ENCODE measurements at regions not wholly inside any gene's neighbourhood (a gene's known extent, or its start where the extent isn't known, plus 50 kb on each side); places are given as distances from the start of the nearest gene placed in this dataset.

DNA sequence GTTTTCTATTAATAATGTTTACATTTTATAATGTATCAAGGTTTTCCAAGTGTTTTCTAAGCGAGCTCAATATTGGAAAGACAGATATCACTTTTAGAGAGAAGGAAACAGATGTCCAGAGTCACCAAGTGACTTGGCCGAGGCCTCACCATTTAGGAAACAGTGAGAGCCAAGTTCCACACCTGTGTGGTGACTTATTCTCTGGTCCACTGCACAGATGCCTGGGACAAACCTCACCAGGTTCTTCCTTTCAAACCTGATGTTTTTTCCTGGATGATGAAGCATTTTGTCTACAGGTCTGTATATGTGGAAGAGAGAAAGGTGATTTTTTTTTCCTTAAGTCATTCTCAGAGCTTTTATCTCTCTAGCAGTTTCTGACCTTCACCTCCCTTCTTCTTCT lies 280.7 kb downstream of the LPIN1 start:
- no peak for DNase-seq (ENCODE audit: low read depth)

DNA sequence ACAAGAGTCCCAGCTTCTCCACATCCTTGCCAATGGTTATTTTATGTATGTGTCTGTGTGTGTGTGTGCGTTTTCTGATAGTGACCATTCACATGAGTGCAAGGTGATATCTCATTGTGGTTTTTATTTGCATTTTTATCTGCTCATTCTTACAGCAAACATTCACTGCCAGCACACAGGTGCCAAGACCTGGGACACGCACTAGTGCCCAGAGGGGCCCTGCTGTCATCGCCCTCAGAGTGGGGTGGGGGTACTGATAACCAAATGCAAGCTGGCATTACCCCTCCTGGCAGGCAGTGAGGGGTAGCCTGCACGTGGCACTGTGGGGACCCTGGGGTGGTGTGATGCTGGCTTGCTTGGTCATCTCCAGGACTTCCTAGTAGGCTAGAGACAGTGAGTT lies 285.4 kb downstream of the LPIN1 start:
- DNase-seq (ENCODE audit: low read depth), result no peak

DNA sequence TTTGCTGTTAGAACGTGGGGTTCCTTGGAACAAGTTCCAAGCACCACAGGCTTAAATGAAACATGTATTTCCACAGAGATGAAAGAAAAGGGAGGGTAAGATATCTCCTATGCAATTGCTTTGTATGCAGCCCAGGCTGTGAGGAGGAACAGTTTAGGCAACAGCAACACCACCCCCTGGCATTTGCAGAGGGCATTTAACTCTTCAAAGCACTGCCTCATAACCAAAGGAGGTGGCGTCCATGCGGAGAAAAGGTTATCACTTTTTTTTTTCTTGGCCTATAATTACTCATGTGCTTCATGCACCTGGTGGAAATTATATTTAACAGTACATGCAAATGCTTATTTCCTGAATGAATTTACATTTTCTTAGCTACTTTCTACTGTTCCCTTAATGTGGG lies 286.0 kb downstream of the LPIN1 start:
- DNase-seq (ENCODE audit: low read depth), result no peak

DNA sequence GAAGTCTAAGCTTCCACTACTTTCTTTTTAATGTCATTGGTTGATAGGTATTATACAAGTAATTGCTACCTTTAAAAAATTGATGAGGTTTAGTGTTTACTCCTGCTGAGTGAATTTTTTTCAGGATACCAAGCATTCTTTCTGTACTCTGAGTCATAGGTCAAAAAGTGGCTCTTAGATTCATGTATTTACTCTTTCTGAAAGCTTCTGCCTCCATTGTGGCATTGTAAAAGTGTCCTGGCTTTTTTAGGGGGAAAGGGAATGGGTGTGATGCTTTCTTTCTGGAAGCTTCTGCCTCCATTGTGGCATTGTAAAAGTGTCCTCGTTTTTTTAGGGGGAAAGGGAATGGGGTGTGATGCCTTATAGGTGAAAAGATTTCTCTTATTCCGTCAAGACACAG lies 286.5 kb downstream of the LPIN1 start:
- no peak for DNase-seq (ENCODE audit: low read depth)

DNA sequence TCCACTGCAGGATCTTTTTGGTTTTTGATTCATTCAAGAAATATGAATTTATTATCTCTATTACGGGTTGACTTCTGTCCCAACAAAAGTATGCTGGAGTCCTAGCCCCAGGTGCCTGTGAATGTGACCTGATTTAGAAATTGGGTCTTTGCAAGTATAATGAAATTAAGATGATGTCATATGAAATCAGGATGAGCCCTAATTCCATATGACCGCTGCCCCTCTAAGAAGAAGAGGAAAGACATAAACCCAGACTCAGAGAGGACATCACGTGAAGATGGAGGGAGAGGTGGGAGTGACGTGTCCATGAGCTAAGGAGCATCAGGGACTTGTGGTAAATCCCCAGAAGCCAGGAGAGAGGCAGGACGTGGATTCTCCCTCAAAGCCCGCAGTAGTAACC lies 287.1 kb downstream of the LPIN1 start:
- no peak for DNase-seq (ENCODE audit: low read depth)

DNA sequence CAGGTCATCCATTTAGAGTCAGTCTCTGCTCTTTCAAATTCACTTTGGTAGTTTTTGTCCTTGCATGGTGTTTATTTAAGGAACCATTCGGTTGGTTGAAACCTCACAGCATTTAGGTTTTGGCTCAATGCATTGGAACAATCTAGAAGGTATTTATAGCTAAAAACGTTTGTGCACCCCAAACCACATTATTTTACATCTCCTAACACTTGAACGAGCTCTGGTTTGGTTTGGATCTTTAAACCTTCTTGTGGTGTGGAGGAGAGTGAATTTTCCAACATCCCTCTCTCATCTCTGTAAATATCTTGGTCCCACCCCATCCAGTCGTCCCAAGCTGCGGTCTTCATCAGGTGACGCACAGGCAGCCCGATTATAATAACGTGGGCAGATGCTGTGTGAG lies 287.9 kb downstream of the LPIN1 start:
- no peak for DNase-seq (ENCODE audit: low read depth)

DNA sequence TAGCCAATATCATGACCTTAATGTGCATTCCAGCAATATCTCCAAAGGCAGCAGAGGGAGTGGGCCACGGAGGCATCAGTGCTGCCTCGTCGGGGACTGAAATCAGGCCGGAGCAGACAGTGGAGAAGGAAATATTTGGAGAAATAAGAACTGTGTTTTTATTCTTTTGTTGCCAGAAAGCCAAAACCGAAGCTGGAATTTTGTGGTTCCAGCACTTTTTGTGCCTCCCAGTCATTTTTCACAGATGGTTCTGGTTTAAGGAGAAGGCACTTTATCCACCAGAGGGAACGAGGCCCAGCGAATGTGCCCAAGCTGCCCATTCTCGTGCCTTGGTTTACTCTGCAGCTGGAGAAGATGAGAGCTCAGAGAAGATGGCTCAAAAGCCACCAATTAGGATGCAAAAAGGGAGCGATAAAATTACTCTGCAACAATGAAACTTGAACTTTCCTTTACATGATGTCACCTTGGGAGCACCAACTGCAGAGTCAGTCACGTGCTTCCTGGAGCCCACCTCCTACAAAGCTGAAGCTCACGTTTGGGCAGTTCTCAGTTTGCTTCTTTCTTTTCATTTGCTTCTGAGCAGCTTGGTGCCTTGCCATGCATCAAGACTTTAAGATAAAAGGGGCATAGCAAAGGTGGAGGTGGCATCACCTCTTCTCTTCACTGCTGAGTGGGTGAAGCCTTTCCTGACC lies 288.7 kb downstream of the LPIN1 start:
- DNase-seq (ENCODE audit: low read depth), result no peak

DNA sequence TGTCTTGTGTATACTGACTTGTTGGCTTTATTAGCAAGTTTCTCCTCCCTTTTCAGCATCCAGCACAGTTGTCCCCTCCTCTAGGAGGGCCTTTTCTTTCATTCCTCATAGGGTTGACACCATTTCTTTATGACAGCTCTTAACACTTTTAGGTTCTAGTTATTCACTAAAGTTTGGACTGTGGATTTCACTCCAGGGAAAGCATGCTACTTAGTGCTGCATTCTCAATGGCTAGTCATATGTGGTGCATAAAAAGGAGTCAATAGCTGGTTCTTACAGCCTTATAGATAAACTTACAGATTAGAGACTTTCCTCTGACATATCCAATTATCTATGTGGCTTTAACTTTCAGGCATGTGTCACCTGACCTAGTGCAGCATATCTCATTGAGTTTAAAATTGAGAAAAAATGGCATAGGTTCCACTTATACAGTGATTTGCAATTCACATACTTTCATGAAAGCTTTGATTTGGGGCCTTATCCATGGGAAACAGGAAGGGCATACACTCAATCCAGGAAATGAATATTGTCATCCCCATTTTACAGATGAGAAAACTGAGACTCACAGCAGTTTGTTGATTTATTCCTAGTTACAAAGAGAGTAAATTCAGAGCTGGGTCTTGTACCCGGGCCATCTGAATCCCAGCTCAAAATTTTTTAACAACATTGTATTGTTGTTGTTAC lies 289.7 kb downstream of the LPIN1 start:
- no peak for DNase-seq (ENCODE audit: low read depth)

DNA sequence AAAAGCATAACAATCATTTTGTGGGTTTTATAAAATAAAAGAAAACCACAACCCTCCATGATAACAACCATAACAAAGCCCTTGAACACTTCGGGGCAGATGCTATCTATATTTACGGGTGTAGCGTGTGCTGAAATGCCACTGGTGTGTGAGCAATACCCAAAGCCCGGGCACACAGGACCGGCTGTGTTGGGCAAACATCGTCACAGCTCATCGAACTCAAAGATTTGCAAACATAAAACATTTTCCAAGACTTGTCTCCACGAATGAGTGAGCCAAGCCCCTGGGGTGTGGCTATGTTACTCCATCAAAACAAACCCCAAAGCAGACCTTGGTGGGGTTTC lies 290.2 kb downstream of the LPIN1 start:
- DNase-seq (ENCODE audit: low read depth), result no peak

DNA sequence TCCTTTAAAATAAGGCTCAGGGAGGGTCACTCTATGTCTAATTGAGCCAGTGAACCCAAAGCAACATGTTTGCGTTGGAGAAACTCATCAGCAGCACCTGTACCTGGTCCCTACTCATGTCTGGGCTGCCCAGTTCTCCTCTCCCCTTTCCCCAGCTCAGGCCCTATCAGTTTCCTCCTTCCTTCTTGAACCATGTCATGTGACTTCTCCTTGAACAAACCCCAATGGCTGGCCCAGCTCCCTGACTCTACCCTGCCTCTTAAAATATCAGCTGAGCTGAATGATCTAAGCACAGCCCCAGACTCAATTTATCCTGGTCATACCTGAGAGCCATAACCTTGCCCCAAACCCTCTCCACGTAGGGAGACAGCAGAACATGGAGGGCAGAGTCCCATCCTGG lies 290.9 kb downstream of the LPIN1 start:
- no peak for DNase-seq (ENCODE audit: low read depth)

DNA sequence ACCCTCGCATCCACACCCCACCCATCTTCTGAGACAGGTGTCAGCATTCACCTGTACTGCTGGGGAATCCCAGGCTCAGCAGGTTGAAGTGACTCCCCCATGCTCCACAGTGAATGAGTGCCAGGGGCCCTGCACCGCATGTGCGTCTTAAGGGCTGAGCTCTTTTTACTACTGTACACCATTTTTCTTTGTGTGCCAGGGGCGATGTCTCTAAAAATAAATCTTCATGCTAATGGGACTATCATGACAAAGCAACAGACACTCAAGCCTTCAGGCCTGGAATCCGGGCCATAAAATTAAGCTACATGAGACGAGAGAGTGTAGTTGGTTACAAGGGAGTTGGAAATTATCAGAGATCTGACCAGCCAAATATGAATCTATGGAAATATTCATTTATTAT lies 294.8 kb downstream of the LPIN1 start:
- DNase-seq (ENCODE audit: low read depth), result no peak

DNA sequence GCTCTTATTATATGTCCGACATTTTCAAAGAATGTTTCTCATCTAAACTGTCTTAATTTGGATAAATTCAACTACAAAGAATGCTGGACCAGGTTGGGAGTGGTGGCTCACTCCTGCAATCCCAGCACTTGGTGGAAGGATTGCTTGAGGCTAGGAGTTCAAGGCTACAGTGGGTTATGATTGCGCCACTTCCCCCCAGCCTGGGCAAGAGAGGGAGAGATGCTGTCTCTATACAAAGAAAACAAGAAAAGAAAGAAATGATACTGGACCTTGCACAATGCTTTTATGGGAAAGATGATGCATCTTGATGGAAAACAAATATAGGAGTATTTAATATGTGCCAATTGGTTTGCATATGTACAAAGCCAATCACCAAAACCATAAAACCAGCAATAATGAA lies 296.7 kb downstream of the LPIN1 start:
- DNase-seq (ENCODE audit: low read depth), result no peak

DNA sequence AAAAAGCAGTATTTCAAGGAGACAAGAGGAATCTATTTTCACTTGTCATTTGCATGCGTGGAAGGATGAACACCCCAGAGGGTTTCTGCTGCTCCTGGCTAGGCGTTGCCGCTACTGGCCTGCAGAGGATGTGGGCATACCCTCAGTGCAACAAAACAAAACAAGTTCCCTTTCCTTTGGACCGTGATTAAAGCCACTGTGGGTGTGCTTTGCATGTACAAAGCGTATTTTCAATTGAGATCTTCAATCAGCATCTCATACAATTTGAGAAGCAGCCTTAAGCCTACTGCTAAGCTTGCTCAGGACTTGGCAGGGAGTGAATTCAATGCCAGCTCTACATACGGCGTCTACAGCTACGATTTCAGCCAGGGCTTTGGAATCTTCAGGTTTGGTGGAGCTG lies 298.4 kb downstream of the LPIN1 start:
- DNase-seq (ENCODE audit: low read depth), result no peak

DNA sequence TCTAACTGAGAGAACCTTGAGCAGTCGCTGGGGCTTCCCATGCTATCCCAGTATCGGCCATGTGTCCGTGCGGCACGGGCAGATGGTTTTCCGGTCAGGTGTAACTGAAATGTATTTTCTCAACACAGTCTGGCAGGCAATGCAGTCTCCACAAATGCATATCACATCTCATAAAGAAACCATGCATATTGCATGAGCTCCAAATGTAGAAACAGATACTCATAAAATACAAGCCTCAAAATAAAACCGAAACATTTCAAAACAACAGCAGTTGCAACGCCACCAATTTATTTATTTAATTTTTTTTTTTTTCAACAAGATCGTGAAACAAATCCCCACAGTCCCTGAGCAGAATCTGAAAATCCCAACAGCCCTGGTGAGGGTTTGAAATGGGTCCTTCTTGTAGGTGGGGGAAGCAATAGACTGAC lies 299.4 kb downstream of the LPIN1 start:
- DNase-seq (ENCODE audit: low read depth), result no peak

DNA sequence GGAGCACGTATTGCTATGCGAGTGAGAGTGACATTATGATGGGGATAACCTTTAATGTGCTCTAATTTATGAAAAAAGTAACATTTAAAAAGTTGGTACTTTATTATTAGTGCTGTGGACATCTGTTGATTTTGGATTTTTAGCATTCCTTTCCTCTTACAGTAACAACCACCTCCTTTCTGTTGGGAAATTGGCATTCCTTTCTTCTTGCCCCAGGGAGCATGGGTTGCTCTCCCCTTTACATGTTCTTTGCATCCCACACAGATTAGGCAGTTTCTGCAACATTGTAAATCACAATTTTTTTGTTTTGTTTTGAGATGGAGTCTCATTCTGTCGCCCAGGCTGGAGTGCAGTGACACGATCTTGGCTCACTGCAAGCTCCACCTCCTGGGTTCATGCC lies 300.2 kb downstream of the LPIN1 start:
- DNase-seq (ENCODE audit: low read depth), result peak; percentile 64

DNA sequence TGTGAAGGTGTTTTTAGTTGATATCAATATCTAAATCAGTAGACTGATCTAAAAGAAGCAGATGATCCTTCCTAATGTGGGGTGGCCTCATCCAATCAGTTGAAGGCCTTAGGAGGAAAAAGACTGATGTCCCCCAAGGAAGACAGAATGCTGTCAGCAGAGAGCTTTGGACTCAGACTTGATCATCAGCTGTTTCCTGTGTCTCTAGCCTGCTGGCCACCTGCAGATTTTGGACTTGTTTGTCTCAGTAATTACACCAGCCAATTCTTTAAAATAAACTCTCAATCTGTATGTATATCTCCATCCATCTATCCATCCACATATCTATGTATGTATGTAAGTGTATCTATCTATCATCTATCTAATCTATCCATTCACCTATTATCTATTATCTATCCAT lies 301.3 kb downstream of the LPIN1 start:
- no peak for DNase-seq (ENCODE audit: low read depth)

DNA sequence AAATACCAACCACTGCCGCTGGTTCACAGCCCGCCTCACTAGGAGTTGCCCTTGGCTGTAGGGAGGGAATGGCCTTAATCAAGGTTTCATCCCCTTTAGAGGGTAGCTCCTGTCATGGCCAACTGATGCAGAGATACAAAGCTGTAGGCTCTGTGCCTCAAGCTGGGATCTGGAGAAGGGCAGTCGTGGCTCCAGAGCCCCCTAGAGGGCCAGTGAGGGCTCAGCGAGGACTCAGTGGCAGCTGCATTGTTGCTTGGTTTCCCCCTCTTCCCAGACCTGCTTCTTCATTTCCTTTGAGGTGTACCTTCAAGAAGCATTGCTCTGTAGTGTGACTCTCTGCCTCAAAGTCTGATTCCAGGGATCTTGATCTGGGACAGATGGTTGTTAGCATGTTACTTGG lies 302.1 kb downstream of the LPIN1 start:
- DNase-seq (ENCODE audit: low read depth), result no peak

DNA sequence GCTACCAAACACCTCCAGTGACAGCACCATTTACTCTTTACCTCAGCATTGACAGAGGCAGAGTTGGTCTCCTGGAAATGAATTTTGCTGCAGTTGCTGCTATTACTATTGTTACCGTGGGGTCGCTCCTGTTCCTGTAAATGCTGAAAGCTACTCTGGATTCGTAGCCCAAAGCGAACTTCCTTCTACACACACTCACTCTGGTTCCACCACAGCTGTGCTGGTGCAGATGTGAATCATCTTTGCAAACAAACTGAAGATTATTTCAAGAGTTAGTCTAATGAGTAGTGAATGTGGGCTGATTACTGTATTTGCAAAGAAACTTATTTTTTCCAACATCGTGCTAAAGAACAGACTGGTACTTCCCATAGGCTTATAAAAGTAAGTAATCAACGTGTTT lies 304.0 kb downstream of the LPIN1 start:
- peak; percentile 70 for DNase-seq (ENCODE audit: low read depth)

DNA sequence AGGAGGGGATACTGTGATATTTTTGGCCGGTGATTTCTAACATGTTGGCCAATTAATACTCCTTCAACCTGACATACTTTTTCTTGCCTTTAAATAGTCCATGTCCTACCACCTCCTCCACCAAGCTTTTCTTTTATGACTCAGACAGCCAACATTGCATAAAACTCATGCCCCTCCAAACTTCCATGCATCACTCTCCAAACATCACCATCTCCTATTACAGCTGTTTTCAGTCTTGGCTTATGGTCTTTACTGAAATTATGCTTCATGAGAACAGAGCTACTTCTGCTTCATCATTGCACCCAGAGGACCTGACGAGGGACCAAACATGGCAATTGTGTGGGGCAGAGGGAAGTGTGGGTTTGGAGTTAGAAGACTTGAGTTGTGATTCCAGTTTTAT lies 305.4 kb downstream of the LPIN1 start:
- DNase-seq (ENCODE audit: low read depth), result no peak

DNA sequence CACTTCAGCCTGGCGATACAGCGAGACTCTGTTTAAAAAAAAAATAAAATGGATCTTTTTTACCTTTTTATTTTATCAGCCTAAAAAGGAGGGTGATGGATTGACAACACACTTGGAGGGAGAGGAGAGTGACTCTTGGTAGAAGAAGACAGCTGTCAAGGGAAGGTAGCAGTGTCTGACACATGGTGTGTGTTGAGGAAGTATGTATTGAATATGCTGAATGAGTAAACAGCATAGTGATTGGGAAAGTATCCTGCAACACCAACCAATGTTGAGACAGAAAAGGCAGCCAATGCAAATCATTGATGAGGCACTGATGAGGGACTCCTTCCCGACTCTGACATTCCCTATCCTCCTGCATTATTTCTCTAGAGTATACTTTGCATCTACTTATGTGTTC lies 306.4 kb downstream of the LPIN1 start:
- no peak for DNase-seq (ENCODE audit: low read depth)

DNA sequence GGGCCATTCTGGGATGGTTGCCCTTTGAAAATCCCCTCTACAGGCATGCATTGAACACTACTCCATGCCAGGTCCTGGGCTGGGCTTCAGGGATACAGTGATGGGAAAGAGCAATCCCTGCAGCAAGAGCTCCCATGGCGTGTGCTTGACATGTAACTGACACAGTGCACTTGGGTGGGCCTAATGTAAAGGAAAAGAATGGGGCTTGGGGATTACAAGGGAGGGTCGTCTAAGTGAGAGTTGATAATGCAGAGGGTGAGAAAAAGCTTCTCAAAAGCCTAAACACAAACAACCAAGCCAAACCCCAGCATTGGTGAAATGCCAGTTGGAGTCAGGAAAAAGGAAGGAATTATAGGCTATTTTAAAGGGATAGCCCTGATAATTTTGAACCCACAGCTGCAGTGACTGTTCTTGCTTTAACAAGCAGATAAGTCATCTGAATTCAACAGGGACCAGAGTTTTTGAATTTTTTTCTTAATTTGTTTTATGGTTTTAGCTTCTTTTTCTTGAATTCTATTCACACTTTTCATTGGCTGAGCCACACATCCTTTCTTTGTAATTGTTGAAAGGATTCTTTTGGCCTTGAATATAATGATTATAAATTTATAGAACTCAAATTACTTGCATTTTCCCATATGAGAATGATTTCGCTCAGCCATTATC lies 308.7 kb downstream of the LPIN1 start:
- DNase-seq (ENCODE audit: low read depth), result no peak

DNA sequence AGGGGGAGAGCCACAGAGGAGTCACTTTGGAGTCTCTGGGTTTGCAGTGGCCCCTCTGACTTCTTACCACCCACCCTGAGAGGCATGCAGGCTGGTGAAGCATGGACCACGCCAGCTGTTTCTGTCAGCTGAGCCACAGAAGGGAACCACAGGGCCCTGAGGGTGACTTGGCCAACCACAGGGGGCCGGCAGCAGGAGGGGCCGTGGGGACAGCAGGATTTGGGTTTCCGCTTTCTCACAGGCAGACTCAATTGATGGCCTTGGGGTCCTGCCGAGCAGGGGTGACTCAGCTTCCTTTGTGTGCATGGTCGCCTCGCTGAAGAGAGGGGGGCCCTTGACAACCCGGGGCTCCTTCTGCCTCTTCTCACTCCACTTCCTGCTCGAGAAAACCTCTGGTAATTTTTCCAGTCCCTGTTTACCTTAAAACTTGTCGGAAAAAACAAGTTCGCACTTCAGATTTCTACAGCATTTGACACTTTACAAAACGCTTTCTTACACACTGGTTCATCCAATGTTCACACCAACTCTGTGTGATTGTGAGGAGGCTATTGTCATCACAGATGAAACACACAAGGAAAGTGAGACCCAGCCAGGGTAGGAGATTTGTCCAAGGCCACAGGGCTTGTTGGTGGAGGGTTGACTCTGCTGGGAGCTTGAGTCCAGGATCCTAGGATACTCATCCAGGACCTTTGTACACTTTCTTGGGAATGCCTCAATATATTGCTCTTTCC lies 311.2 kb downstream of the LPIN1 start:
- DNase-seq (ENCODE audit: low read depth), result no peak

Data from HS-5 (cell line).